Gastrocnemius medialis (tissue), 4 donors: ENCODE measurements at regions not wholly inside any gene's neighbourhood (a gene's known extent, or its start where the extent isn't known, plus 50 kb on each side); places are given as distances from the start of the nearest gene placed in this dataset.

Experiments
- POLR2A ChIP-seq, 2 donors: fragments of 450-650 bp; IDR thresholded peaks; one replicate each; pipeline ENCODE4 v1.6.1; 2017; ENCODE audit warnings: antibody characterized with exemption in 2 of 2, mild to moderate bottlenecking in 2 of 2, moderate library complexity in 2 of 2
- TF ChIP-seq, protein P1 (sequence below), 5 experiments: fragments of 450-650 bp in 3 of 5; fragments of 200-600 bp in 2 of 5; sonication (generic) in 2 of 5; IDR thresholded peaks in 4 of 5; conservative IDR thresholded peaks in 1 of 5; 1 replicate in 4 of 5; 2 replicates in 1 of 5; pipeline ENCODE4 v1.5.1; 2016 to 2019; ENCODE audit warnings: antibody characterized with exemption in 5 of 5, mild to moderate bottlenecking in 3 of 5, moderate library complexity in 3 of 5

DNA sequence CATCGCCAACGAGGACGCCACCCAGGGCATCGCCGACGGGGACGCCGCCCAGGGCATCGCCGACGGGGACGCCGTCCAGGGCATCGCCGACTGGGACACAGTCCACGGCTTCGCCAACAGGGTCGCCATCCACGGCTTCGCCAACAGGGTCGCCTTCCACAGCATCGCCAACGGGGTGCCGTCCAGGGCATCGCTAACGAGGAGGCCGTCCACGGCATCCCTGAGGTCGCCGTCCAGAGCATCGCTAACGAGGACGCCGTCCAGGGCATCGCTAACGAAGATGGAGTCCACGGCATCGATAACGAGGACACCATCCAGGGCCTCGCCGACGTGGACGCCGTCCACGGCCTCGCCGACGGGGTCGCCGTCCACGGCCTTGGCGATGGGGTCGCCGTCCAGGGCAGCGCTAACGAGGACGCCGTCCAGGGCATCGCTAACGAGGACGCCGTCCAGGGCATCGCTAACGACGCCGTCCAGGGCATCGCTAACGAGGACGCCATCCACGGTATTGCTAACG is 947.8 kb downstream of the TUBA3C start:
- TF ChIP-seq POLR2A (IDR thresholded peaks at IDR 0.05): no peak
- TF ChIP-seq, protein P1, sequence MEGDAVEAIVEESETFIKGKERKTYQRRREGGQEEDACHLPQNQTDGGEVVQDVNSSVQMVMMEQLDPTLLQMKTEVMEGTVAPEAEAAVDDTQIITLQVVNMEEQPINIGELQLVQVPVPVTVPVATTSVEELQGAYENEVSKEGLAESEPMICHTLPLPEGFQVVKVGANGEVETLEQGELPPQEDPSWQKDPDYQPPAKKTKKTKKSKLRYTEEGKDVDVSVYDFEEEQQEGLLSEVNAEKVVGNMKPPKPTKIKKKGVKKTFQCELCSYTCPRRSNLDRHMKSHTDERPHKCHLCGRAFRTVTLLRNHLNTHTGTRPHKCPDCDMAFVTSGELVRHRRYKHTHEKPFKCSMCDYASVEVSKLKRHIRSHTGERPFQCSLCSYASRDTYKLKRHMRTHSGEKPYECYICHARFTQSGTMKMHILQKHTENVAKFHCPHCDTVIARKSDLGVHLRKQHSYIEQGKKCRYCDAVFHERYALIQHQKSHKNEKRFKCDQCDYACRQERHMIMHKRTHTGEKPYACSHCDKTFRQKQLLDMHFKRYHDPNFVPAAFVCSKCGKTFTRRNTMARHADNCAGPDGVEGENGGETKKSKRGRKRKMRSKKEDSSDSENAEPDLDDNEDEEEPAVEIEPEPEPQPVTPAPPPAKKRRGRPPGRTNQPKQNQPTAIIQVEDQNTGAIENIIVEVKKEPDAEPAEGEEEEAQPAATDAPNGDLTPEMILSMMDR (IDR thresholded peaks at IDR 0.05 in 4 of 5, conservative IDR thresholded peaks at IDR 0.05 in 1 of 5): no peak
